Activated naive CD8-positive, alpha-beta T cell (primary cell): ENCODE measurements at regions not wholly inside any gene's neighbourhood (a gene's known extent, or its start where the extent isn't known, plus 50 kb on each side); places are given as distances from the start of the nearest gene placed in this dataset.

ENCODE experiments used
- H3K27ac Mint-ChIP-seq: one replicate; pipeline ENCODE4 v1.8.0; 2021; ENCODE audit warnings: mixed read lengths
- H3K27me3 Mint-ChIP-seq: one replicate; pipeline ENCODE4 v1.8.0; 2021; ENCODE audit warnings: mixed read lengths
- H3K36me3 Mint-ChIP-seq: one replicate; pipeline ENCODE4 v1.8.0; 2021; ENCODE audit warnings: mixed read lengths
- H3K4me1 Mint-ChIP-seq: one replicate; pipeline ENCODE4 v1.8.0; 2021; ENCODE audit warnings: low read depth, mixed read lengths
- H3K4me3 Mint-ChIP-seq: one replicate; pipeline ENCODE4 v1.8.0; 2021; ENCODE audit warnings: mild to moderate bottlenecking, mixed read lengths
- H3K9me3 Mint-ChIP-seq: one replicate; pipeline ENCODE4 v1.8.0; 2021; ENCODE audit warnings: low read depth, mixed read lengths

- Mint-ChIP-seq H3K4me1 (peaks cover 2% of the 10 kb centered on the region), H3K9me3 (no peaks in the 10 kb centered on the region), H3K27me3 (peaks cover 11% of the 10 kb centered on the region), H3K36me3 (no peaks in the 10 kb centered on the region), H3K27ac (no peak overlapping the region), H3K4me3 (no peak overlapping the region)
Measured at GRCh38 chr5:135194126-135194488, 160.1 kb upstream of the PITX1 start.

GRCh38 chr5:135193213-135194125 is 159.4 kb upstream of the PITX1 start:
- H3K9me3 Mint-ChIP-seq, result no peaks in the 10 kb centered on the region
- H3K27ac Mint-ChIP-seq, result no peak overlapping the region
- H3K4me3 Mint-ChIP-seq, result no peak overlapping the region
- peaks cover 2% of the 10 kb centered on the region for H3K4me1 Mint-ChIP-seq
- H3K36me3 Mint-ChIP-seq, result no peaks in the 10 kb centered on the region
- peaks cover 11% of the 10 kb centered on the region for H3K27me3 Mint-ChIP-seq

- Mint-ChIP-seq H3K27me3 (peaks cover 12% of the 10 kb centered on the region), H3K4me1 (peaks cover 2% of the 10 kb centered on the region), H3K36me3 (no peaks in the 10 kb centered on the region)
Measured at GRCh38 chr5:135192351-135192750, 158.3 kb upstream of the PITX1 start.

GRCh38 chr5:135191084-135191826 is 157.2 kb upstream of the PITX1 start:
- H3K4me1 Mint-ChIP-seq, result peaks cover 2% of the 10 kb centered on the region
- H3K27me3 Mint-ChIP-seq, result peaks cover 12% of the 10 kb centered on the region
- H3K27ac Mint-ChIP-seq, result no peak overlapping the region
- H3K36me3 Mint-ChIP-seq, result no peaks in the 10 kb centered on the region
- H3K4me3 Mint-ChIP-seq, result peak overlapping the region; percentile 80
- no peaks in the 10 kb centered on the region for H3K9me3 Mint-ChIP-seq

More at GRCh38 chr5:135192351-135192750, 158.3 kb upstream of the PITX1 start:
- H3K9me3 Mint-ChIP-seq, result no peaks in the 10 kb centered on the region
- no peak overlapping the region for H3K27ac Mint-ChIP-seq
- H3K4me3 Mint-ChIP-seq, result no peak overlapping the region

- peaks cover 12% of the 10 kb centered on the region for H3K27me3 Mint-ChIP-seq
- peak overlapping the region; percentile 70 for H3K4me3 Mint-ChIP-seq
Measured at GRCh38 chr5:135190416-135191083, 156.5 kb upstream of the PITX1 start.

GRCh38 chr5:135189024-135189423 is 155.0 kb upstream of the PITX1 start:
- H3K4me3 Mint-ChIP-seq, result no peak overlapping the region
- peaks cover 2% of the 10 kb centered on the region for H3K4me1 Mint-ChIP-seq
- H3K27me3 Mint-ChIP-seq, result peaks cover 12% of the 10 kb centered on the region
- H3K36me3 Mint-ChIP-seq, result no peaks in the 10 kb centered on the region
- H3K27ac Mint-ChIP-seq, result no peak overlapping the region
- H3K9me3 Mint-ChIP-seq, result no peaks in the 10 kb centered on the region

More at GRCh38 chr5:135190416-135191083, 156.5 kb upstream of the PITX1 start:
- no peaks in the 10 kb centered on the region for H3K9me3 Mint-ChIP-seq
- peaks cover 2% of the 10 kb centered on the region for H3K4me1 Mint-ChIP-seq
- no peak overlapping the region for H3K27ac Mint-ChIP-seq
- H3K36me3 Mint-ChIP-seq, result no peaks in the 10 kb centered on the region

- Mint-ChIP-seq H3K4me1 (peaks cover 2% of the 10 kb centered on the region), H3K4me3 (no peak overlapping the region), H3K27ac (no peak overlapping the region), H3K36me3 (no peaks in the 10 kb centered on the region), H3K9me3 (no peaks in the 10 kb centered on the region), H3K27me3 (peaks cover 10% of the 10 kb centered on the region)
Measured at GRCh38 chr5:135188233-135188914, 154.3 kb upstream of the PITX1 start.

GRCh38 chr5:135186662-135187522 is 152.9 kb upstream of the PITX1 start:
- Mint-ChIP-seq H3K27ac (no peak overlapping the region), H3K9me3 (no peaks in the 10 kb centered on the region), H3K4me1 (peaks cover 2% of the 10 kb centered on the region), H3K27me3 (peaks cover 8% of the 10 kb centered on the region), H3K36me3 (no peaks in the 10 kb centered on the region), H3K4me3 (no peak overlapping the region)

GRCh38 chr5:135185481-135186065 is 151.5 kb upstream of the PITX1 start:
- Mint-ChIP-seq H3K9me3 (no peaks in the 10 kb centered on the region), H3K4me1 (peaks cover under 1% of the 10 kb centered on the region), H3K27me3 (peaks cover 5% of the 10 kb centered on the region), H3K27ac (no peak overlapping the region), H3K36me3 (no peaks in the 10 kb centered on the region), H3K4me3 (no peak overlapping the region)

GRCh38 chr5:135184646-135185045 is 150.6 kb upstream of the PITX1 start:
- no peaks in the 10 kb centered on the region for H3K9me3 Mint-ChIP-seq

GRCh38 chr5:135183464-135183863 is 149.4 kb upstream of the PITX1 start:
- H3K36me3 Mint-ChIP-seq, result no peaks in the 10 kb centered on the region
- no peaks in the 10 kb centered on the region for H3K9me3 Mint-ChIP-seq
- H3K27me3 Mint-ChIP-seq, result peaks cover 1% of the 10 kb centered on the region
- no peaks in the 10 kb centered on the region for H3K4me1 Mint-ChIP-seq
- no peak overlapping the region for H3K27ac Mint-ChIP-seq
- no peak overlapping the region for H3K4me3 Mint-ChIP-seq

More at GRCh38 chr5:135184646-135185045, 150.6 kb upstream of the PITX1 start:
- Mint-ChIP-seq H3K27me3 (peaks cover 1% of the 10 kb centered on the region), H3K4me3 (no peak overlapping the region), H3K27ac (no peak overlapping the region), H3K36me3 (no peaks in the 10 kb centered on the region), H3K4me1 (no peaks in the 10 kb centered on the region)

- Mint-ChIP-seq H3K9me3 (no peaks in the 10 kb centered on the region), H3K27ac (no peak overlapping the region), H3K4me1 (no peaks in the 10 kb centered on the region), H3K4me3 (no peak overlapping the region), H3K36me3 (no peaks in the 10 kb centered on the region), H3K27me3 (peaks cover 2% of the 10 kb centered on the region)
Measured at GRCh38 chr5:135182675-135183074, 148.6 kb upstream of the PITX1 start.

- peaks cover 3% of the 10 kb centered on the region for H3K27me3 Mint-ChIP-seq
- H3K36me3 Mint-ChIP-seq, result no peaks in the 10 kb centered on the region
- H3K27ac Mint-ChIP-seq, result no peak overlapping the region
- no peaks in the 10 kb centered on the region for H3K4me1 Mint-ChIP-seq
- no peaks in the 10 kb centered on the region for H3K9me3 Mint-ChIP-seq
- no peak overlapping the region for H3K4me3 Mint-ChIP-seq
Measured at GRCh38 chr5:135181653-135182052, 147.6 kb upstream of the PITX1 start.
